ENCODE measurements at regions not wholly inside any gene's neighbourhood (a gene's known extent, or its start where the extent isn't known, plus 50 kb on each side); places are given as distances from the start of the nearest gene placed in this dataset.

DNA sequence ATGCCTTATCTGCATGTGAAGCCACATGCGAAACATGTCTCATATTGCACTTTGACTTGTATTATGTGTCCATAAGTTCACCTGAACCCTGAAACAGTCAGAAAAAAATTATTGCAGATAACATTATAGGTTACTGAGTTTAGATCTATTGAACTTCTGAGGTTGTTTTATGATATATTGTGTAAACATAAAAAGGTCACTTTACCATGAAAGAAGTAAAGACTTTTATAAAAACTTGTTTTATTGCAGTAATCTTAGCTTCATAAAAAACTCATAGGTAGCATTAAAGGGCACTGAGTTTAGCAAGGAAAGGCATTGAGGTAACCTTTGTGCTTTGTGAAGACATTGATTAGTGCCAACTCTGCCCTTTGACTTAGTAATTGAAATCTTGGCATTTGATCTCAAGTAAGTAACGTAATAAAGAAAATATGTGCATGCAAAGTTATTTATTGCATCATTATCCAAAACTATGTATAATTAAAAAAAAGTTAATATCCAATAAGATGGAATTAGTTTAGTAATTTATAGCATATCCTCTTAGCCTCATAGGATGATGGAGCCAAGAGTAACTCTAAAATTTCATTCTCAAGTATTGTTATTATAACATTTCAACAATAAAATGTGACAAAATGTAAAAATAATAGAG, 313.3 kb upstream of the ATP2B1 start:
- TF ChIP-seq, protein P1, sequence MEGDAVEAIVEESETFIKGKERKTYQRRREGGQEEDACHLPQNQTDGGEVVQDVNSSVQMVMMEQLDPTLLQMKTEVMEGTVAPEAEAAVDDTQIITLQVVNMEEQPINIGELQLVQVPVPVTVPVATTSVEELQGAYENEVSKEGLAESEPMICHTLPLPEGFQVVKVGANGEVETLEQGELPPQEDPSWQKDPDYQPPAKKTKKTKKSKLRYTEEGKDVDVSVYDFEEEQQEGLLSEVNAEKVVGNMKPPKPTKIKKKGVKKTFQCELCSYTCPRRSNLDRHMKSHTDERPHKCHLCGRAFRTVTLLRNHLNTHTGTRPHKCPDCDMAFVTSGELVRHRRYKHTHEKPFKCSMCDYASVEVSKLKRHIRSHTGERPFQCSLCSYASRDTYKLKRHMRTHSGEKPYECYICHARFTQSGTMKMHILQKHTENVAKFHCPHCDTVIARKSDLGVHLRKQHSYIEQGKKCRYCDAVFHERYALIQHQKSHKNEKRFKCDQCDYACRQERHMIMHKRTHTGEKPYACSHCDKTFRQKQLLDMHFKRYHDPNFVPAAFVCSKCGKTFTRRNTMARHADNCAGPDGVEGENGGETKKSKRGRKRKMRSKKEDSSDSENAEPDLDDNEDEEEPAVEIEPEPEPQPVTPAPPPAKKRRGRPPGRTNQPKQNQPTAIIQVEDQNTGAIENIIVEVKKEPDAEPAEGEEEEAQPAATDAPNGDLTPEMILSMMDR (IDR thresholded peaks at IDR 0.05; ENCODE audit: borderline replicate concordance, extremely low read depth, low read length, poor library complexity, severe bottlenecking): no peak
- no peak for TF ChIP-seq EZH2 (IDR thresholded peaks at IDR 0.05; ENCODE audit: borderline replicate concordance, low read depth, low read length, severe bottlenecking)
